HCT116 (cell line): ENCODE measurements at regions not wholly inside any gene's neighbourhood (a gene's known extent, or its start where the extent isn't known, plus 50 kb on each side); places are given as distances from the start of the nearest gene placed in this dataset.

Experiments
- ATAC-seq: fragments of 200-7000 bp; cut with Tn5 transposase; 2 replicates; pipeline ENCODE4 v1.9.1; 2020; ENCODE audit warnings: mild to moderate bottlenecking, moderate library complexity
- BruUV-seq: library from RNA; stranded (reverse); fragments of 400-500 nt; replicated peaks from 2 replicates; lab custom pipeline; 2021; lab: Mats Ljungman, UMichigan
- CTCF ChIA-PET: fragments of 300-600 bp; sonication (Branson Sonifier 250); formaldehyde crosslinking; loops from one replicate; lab custom pipeline; 2021; ENCODE audit warnings: antibody characterized with exemption; lab: Charles Lee
- POLR2A ChIA-PET: fragments of 300-600, 350-600 bp; sonication (Branson Sonifier 250); formaldehyde crosslinking; loops from one replicate; lab custom pipeline; 2021; ENCODE audit warnings: antibody characterized with exemption; lab: Charles Lee
- RAD21 ChIA-PET, 2 experiments: fragments of 300-600 bp; sonication (Branson Sonifier 250); formaldehyde crosslinking; loops; one replicate each; lab custom pipeline; 2023; ENCODE audit warnings: low total read pairs in 2 of 2; ENCODE audit not compliant: uncharacterized antibody in 2 of 2, unreplicated experiment in 2 of 2, low non-redundant PET in 1 of 2; lab: Charles Lee
- DNase-seq: peaks from one replicate; pipeline ENCODE4 v3.0.0-alpha.2; 2010; ENCODE audit warnings: low read depth, low spot score
- H2AFZ ChIP-seq: fragments of 200-600 bp; shearing (Covaris generic), sonication (generic); 2 replicates; pipeline ENCODE4 v1.6.1; 2017; ENCODE audit warnings: low read depth, mixed run types, mixed read lengths, antibody characterized with exemption, low read length; ENCODE audit not compliant: poor library complexity, severe bottlenecking
- H3K27ac ChIP-seq: 2 replicates; pipeline ENCODE4 v1.5.1; 2012; ENCODE audit warnings: low read depth, low read length
- H3K27me3 ChIP-seq: fragments of 200-600 bp; sonication (generic); 2 replicates; pipeline ENCODE4 v1.6.1; 2016; ENCODE audit warnings: mixed run types, low read length, mixed read lengths; ENCODE audit not compliant: insufficient read depth
- H3K36me3 ChIP-seq, 2 experiments: fragments of 200-500 bp in 1 of 2; fragments of 200-600 bp in 1 of 2; sonication (Bioruptor generic) in 1 of 2; sonication (generic) in 1 of 2; 2 replicates each; pipeline versions ENCODE4 v1.5.1 to v1.6.1; 2014 to 2016; ENCODE audit warnings: low read length in 2 of 2, inconsistent platforms in 1 of 2, mixed read lengths in 1 of 2, mixed run types in 1 of 2; ENCODE audit not compliant: insufficient read depth in 2 of 2, control insufficient read depth in 1 of 2
- H3K4me1 ChIP-seq, 2 experiments: fragments of 200-600 bp in 1 of 2; sonication (generic) in 1 of 2; 2 replicates each; pipeline versions ENCODE4 v1.5.1 to v1.6.1; 2012 to 2017; ENCODE audit warnings: low read length in 2 of 2, inconsistent platforms in 1 of 2, mild to moderate bottlenecking in 1 of 2, mixed read lengths in 1 of 2, mixed run types in 1 of 2, moderate library complexity in 1 of 2; ENCODE audit not compliant: insufficient read depth in 2 of 2, control insufficient read depth in 1 of 2
- H3K4me2 ChIP-seq: fragments of 200-600 bp; sonication (generic); 2 replicates; pipeline ENCODE4 v1.6.1; 2017; ENCODE audit warnings: mixed run types, low read length, mixed read lengths
- H3K4me3 ChIP-seq, 2 experiments: fragments of 200-600 bp in 1 of 2; sonication (generic) in 1 of 2; replicated peaks in 1 of 2; 2 replicates each; pipeline ENCODE4 v1.5.1; 2011 to 2016; ENCODE audit warnings: low read length in 2 of 2, control low read depth in 1 of 2, low read depth in 1 of 2, mild to moderate bottlenecking in 1 of 2, mixed read lengths in 1 of 2, mixed run types in 1 of 2
- H3K79me2 ChIP-seq: fragments of 200-600 bp; sonication (generic); 2 replicates; pipeline ENCODE4 v1.6.1; 2017; ENCODE audit warnings: mild to moderate bottlenecking, mixed run types, low read length, moderate library complexity, mixed read lengths; ENCODE audit not compliant: insufficient read depth
- H3K9ac ChIP-seq: fragments of 200-600 bp; sonication (generic); 2 replicates; pipeline ENCODE4 v1.6.1; 2016; ENCODE audit warnings: low read length, mixed read lengths
- H3K9me2 ChIP-seq: fragments of 200-600 bp; sonication (generic), shearing (Covaris generic); 2 replicates; pipeline ENCODE4 v1.6.1; 2017; ENCODE audit warnings: mixed run types, mild to moderate bottlenecking, moderate library complexity; ENCODE audit not compliant: insufficient read depth
- H3K9me3 ChIP-seq, 2 experiments: fragments of 200-500 bp in 1 of 2; fragments of 200-600 bp in 1 of 2; sonication (Bioruptor generic) in 1 of 2; sonication (generic) in 1 of 2; 2 replicates each; pipeline ENCODE4 v1.6.1; 2014 to 2017; ENCODE audit warnings: low read length in 2 of 2, mixed read lengths in 2 of 2, inconsistent platforms in 1 of 2, low read depth in 1 of 2, mild to moderate bottlenecking in 1 of 2, mixed run types in 1 of 2, moderate library complexity in 1 of 2; ENCODE audit not compliant: control insufficient read depth in 1 of 2, insufficient read depth in 1 of 2
- H4K20me1 ChIP-seq: fragments of 200-600 bp; sonication (generic), shearing (Covaris generic); 2 replicates; pipeline ENCODE4 v1.6.1; 2017; ENCODE audit warnings: mixed run types, mild to moderate bottlenecking, moderate library complexity; ENCODE audit not compliant: insufficient read depth
- CBX3 ChIP-seq: IDR thresholded peaks from 2 replicates; pipeline ENCODE4 v1.6.1; 2012; ENCODE audit warnings: low read depth
- EGR1 ChIP-seq: IDR thresholded peaks from 2 replicates; pipeline ENCODE4 v1.6.1; 2012; ENCODE audit warnings: low read depth
- ELF1 ChIP-seq: IDR thresholded peaks from 2 replicates; pipeline ENCODE4 v1.6.1; 2012; ENCODE audit warnings: low read depth, borderline replicate concordance
- EZH2 ChIP-seq: fragments of 200-600 bp; sonication (generic); IDR thresholded peaks from 2 replicates; pipeline ENCODE4 v1.6.1; 2017; ENCODE audit warnings: antibody characterized with exemption, mixed run types
- EZH2phosphoT487 ChIP-seq: fragments of 200-600 bp; IDR thresholded peaks from 2 replicates; pipeline ENCODE4 v1.6.1; 2018; ENCODE audit warnings: antibody characterized with exemption, borderline replicate concordance
- FOSL1 ChIP-seq: IDR thresholded peaks from 2 replicates; pipeline ENCODE4 v1.6.1; 2012; ENCODE audit warnings: low read depth
- POLR2AphosphoS5 ChIP-seq: IDR thresholded peaks from 2 replicates; pipeline ENCODE4 v1.6.1; 2011; ENCODE audit warnings: mild to moderate bottlenecking, low read depth, low read length, moderate library complexity
- RAD21 ChIP-seq: IDR thresholded peaks from 2 replicates; pipeline ENCODE4 v1.6.1; 2012; ENCODE audit warnings: low read depth, mild to moderate bottlenecking
- SIN3A ChIP-seq: IDR thresholded peaks from 2 replicates; pipeline ENCODE4 v1.6.1; 2012; ENCODE audit warnings: low read depth
- SP1 ChIP-seq: IDR thresholded peaks from 2 replicates; pipeline ENCODE4 v1.6.1; 2012; ENCODE audit warnings: low read depth
- SRF ChIP-seq: IDR thresholded peaks from 2 replicates; pipeline ENCODE4 v1.6.1; 2012; ENCODE audit warnings: low read depth
- TCF7L2 ChIP-seq: IDR thresholded peaks from 2 replicates; pipeline ENCODE4 v1.7.0; 2011; ENCODE audit warnings: borderline replicate concordance, inconsistent platforms; ENCODE audit not compliant: insufficient read depth, insufficient read length; ENCODE audit errors: extremely low read depth
- ZBTB33 ChIP-seq: IDR thresholded peaks from 2 replicates; pipeline ENCODE4 v1.6.1; 2011; ENCODE audit warnings: mild to moderate bottlenecking, low read length, moderate library complexity; ENCODE audit not compliant: insufficient replicate concordance; ENCODE audit errors: extremely low read depth
- ZFX ChIP-seq: fragments of 450-650 bp; IDR thresholded peaks from 2 replicates; pipeline ENCODE4 v1.6.1; 2017
- intact Hi-C: fragments of 100-400 bp; cut with micrococcal nuclease; formaldehyde crosslinking; loops from 2 replicates; pipeline ENCODE4 v1.10.0; 2022
- TF ChIP-seq, protein P1 (sequence below): IDR thresholded peaks from 2 replicates; pipeline ENCODE4 v1.6.1; 2012

- TF ChIP-seq, protein P1, sequence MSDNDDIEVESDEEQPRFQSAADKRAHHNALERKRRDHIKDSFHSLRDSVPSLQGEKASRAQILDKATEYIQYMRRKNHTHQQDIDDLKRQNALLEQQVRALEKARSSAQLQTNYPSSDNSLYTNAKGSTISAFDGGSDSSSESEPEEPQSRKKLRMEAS = no peak
- TF ChIP-seq RAD21 = no peak
- TF ChIP-seq ZFX = no peak
- TF ChIP-seq ZBTB33 = no peak
- TF ChIP-seq SRF = no peak
Measured at GRCh38 chr18:78666666-78667335, 312.8 kb upstream of the SALL3 start (continued).

DNA sequence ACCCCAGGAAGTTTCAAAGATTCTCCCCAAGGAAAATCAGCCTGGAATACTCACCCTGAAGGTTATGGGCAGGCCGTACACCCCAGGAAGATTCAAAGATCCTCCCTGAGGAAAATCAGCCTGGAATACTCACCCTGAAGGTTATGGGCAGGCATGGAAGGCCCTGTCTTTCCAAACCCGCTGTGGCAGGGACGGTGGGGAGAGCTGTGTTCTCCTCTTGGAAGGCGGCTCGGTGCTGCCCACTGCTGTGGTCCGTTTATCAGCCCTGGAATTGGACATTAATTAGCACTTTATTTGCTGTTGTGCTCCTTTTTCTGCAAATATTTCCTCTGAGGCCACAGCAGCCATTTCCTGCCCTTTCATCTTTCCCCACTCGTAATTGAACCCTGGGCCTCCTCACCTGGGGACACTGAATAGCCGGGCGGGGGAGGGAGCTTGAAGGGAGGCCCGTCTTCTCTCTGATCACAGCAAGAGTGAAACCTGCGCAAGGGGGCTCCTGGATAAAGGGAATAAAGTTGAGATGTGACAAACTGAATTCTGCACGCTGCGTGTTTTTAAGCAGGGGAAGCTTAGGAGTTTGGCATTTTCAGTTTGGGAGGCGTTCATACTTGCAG is 308.7 kb upstream of the SALL3 start:
- no peak for DNase-seq
- POLR2A ChIA-PET = no interaction called here
- RAD21 ChIA-PET = no interaction called here

More for the DNA sequence above, 308.7 kb upstream of the SALL3 start:
- Histone ChIP-seq H2AFZ (no peak overlapping the region), H3K36me3 (no peaks in the 10 kb centered on the region), H4K20me1 (no peaks in the 10 kb centered on the region), H3K4me3 (no peak overlapping the region), H3K27me3 (no peaks in the 10 kb centered on the region), H3K27ac (no peak overlapping the region), H3K4me2 (no peak overlapping the region), H3K9me3 (no peaks in the 10 kb centered on the region), H3K79me2 (no peaks in the 10 kb centered on the region), H3K9me2 (no peaks in the 10 kb centered on the region), H3K9ac (no peak overlapping the region), H3K4me1 (no peaks in the 10 kb centered on the region)
- BruUV-seq = no TSS peak
- CTCF ChIA-PET = no interaction called here
- no peak for TF ChIP-seq RAD21
- TF ChIP-seq CBX3 = no peak
- no peak for TF ChIP-seq SP1
- TF ChIP-seq ZBTB33 = no peak
- no peak for TF ChIP-seq SIN3A
- TF ChIP-seq ELF1 = no peak
- no peak for TF ChIP-seq EZH2phosphoT487
- TF ChIP-seq SRF = no peak
- TF ChIP-seq EGR1 = no peak
- no peak for TF ChIP-seq POLR2AphosphoS5
- no peak for TF ChIP-seq EZH2
- no peak for TF ChIP-seq FOSL1
- TF ChIP-seq, protein P1 = no peak
- no peak for TF ChIP-seq TCF7L2
- intact Hi-C loops = no loop called here
- ATAC-seq = no peak
